ACHN (cell line): ENCODE measurements at regions not wholly inside any gene's neighbourhood (a gene's known extent, or its start where the extent isn't known, plus 50 kb on each side); places are given as distances from the start of the nearest gene placed in this dataset.
"Not testable (repeated sequence)": the region's sequence is repeated elsewhere in the genome, so short reads cannot be mapped to it uniquely, and the experiment has no call there.

Experiments used
- DNase-seq: peaks from one replicate; pipeline ENCODE4 v3.0.0-alpha.2; 2015
- in situ Hi-C: cut with HindIII; loops from 2 replicates; pipeline ENCODE4 v1.10.0; 2017; ENCODE audit warnings: low sequenced_read_pairs, low pct_ligation_motif_present, low pct_unique_long_range_greater_than_20kb

DNA sequence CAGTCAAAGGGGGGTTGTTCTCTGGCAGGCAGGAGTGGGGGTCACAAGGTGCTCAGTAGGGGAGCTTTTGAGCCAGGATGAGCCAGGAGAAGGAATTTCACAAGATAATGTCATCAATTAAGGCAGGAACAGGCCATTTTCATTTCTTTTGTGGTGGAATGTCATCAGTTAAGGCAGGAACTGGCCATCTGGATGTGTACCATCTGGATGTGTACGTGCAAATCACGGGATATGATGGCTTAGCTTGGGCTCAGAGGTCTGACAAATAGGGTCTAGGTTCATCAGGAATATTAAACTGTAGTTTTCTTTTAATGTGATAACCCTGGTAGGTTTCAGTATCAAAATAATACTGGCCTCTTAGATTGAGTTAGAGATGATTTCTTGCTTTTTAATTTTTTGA is 752.4 kb upstream of the ANO3 start:
- in situ Hi-C loops, DNase-seq: not testable (repeated sequence)

DNA sequence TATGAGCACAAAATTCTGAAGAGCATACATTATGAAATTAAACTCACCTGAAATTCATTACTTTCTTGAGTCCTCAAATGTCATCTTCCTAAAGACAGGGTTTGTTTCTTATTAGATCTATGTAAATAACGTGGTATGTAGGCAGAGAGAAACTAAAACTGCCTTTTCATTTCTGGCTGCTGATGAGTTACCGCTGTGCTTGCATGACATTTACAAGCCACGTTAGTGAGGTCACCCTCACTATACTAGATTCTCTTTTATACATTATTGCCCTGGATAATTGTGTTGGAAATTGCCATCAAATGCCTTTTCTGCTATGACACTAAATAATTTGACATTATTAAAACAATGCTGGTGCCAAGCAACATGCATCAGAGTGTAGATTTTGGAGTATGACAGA is 748.3 kb upstream of the ANO3 start:
- in situ Hi-C loops, result no loop called here
- no peak for DNase-seq

DNA sequence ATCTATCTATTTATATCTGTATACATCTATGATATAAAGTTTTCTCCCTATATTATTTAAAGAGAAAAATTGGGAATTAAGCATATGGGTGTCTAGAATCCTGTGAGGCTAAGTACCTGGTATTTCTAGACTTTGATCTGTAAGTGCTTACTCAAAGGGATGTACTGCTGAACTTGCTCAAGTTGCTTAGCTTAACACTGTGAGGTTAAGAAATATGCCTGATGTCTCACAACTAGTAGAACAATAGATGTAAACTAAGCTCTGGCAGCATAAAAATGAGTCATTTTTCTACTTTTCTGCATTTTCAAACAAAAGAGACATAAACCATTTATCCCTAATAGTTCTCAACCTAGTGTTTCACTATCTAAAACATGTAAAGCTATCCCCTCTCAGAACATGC is 744.4 kb upstream of the ANO3 start:
- in situ Hi-C loops, result no loop called here
- DNase-seq, result no peak

DNA sequence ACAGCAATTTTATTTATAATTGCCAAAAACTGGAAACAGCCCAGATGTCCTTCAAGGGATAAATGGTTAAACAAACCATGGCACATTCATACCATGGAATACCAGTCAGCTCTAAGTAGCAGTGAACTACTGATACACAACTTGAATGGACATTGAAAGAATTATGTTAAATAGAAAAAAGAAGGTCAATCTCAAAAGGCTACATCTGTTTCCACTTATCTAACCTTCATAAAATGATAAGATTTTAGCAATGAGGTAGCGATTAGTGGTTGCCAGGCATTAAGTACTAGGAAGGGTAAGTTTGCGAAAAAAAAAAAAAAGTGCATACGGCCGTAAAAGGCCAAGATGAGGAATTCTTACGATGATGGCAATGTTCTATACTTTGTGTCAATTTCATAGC is 738.7 kb upstream of the ANO3 start:
- in situ Hi-C loops, result no loop called here
- no peak for DNase-seq

DNA sequence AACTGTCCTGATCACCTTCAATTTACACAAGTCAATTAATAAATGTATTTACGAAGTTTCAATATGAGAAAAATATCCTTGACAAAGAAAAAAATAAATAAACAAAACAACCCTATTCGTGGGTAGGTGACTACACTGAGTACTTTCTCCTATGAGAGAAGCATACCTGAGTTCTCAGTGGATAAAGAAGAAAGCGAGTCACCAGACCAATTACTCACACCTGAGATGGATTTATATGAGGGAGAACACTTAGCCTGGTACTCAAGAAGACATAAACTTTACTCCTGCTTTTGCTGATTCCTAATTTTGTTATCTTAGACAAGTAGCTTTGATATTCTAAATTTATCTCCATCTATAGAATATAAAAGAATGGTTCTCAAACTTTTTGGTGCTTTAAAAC is 735.2 kb upstream of the ANO3 start:
- DNase-seq, result no peak
- in situ Hi-C loops, result no loop called here

DNA sequence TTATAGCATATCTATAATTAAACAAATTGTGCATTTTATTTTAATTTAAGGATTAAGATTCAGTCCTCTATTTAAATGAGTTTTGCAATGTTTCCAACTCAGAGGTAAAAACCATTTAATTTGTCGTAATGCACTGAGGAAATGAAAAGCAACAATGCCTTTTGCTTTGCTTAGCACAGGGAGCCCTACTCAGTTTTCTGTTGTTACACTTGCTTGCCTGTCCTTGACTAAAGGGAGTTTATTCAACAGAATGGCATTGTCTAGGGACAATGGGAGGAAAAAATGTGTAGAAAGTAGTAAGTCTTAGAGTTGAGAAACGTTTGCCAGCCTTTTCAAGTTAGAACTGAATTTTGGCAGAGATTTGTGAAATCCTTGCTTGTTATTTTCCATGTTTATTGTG is 734.2 kb upstream of the ANO3 start:
- no peak for DNase-seq
- in situ Hi-C loops, result no loop called here

DNA sequence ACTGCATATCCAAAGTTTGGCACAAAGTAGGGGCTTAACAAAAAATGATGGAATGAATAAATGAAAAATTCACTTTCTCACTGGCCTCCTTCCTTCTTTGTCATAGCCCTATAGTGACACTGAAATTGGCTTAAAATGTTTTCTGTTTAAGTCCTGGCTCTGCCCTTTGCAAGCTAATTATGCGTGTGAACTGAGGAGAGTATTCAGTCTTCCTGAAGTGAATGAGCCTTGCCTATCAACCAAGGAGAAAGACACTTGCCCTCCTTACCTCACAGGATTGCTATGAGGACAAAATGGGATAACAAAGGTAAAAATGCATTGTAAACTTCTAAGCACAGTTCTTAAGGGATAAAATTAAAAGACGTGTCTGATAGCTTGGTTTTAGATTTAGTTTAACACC is 729.8 kb upstream of the ANO3 start:
- in situ Hi-C loops, result no loop called here
- no peak for DNase-seq

DNA sequence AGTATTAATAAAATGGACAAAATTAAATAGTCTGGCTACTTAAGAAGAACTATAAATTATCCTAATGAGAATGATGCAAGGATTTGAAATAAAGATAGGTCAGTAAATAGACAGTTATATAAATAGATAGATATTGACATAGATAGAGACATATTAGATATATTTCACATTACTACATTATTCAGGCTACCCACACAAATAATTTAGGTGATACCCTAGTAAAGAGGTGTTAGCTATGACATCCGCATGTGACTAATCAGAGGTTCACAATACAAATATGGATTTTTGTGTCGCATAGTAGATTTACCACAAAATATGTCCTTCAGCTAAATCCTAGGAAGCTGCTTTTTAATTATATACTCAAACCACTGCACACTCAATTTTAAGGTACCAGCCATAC is 729.0 kb upstream of the ANO3 start:
- in situ Hi-C loops, result no loop called here
- DNase-seq, result no peak

DNA sequence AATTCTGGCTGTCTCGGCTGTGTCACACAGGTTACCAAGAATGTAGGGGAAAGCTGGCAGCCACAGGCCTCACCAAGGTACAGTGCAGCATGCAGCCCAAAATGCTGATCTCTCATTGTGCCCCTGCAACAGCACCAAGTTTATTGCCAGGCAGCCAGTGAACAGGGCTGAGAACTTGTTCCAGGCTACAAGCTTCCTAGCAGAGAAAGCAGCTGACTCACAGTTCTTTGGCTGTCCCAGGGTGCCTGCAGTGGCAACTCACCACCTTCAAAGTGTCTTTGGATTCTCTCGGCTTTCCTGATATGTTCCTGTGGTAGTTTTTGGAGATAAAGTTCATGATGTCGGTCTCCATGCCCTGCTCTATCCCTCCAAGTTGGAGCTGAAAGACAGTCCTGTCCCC is 719.1 kb upstream of the ANO3 start:
- in situ Hi-C loops, result no loop called here
- no peak for DNase-seq

DNA sequence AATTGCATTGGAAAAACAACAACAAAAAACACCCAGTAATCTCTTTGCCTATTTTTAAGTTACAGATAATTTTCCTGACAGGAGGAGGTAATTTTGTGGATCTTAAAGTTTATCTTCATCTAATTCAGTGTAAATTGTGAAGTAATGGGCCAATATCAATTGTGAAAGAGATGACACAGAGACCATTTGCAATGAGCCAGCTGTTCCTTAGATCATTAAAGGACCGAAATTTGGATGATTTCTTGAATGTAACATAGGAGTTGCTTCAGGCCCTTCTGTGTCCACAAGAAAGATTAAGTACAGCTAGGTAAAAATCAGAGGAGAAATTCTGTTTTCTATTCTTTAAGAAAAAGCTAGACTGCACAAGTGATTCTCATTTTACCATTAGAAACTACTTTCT is 718.5 kb upstream of the ANO3 start:
- in situ Hi-C loops, result no loop called here
- no peak for DNase-seq

DNA sequence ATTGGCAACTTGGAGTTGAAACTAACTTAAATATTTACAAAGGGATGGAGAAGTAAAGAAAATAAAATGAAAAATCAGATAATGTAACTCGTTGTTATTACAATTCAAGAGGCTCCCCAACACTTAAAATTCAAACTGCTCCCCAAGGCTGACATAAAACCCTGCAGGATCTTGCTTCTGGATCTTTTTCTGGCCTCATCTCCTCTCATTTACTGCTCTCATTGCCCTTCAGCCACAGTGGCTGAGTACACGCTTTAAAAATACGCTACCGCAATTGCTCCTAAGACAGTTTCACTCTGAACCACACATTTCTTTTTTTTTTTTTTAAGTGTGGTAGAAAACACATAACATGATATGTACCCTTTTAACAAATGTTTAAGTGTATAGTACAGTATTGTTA is 718.1 kb upstream of the ANO3 start:
- in situ Hi-C loops, result no loop called here

DNA sequence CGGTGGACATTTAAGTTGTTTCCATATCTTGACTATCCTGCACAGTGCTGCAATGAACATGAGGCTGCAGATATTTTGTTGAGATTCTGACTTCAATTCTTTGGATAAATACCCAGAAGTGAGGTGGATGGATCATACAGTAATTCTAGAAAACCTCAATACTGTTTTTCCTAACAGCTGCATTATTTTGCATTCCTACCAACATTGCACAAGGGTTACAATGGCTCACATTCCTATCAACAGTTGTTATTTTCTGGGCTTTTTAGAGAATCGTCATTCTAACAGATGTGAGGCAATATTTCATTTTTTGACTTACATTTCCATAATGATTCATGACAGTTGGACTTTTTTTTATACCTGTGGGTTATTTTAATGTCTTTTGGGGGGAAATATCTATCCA is 716.9 kb upstream of the ANO3 start:
- no peak for DNase-seq
- in situ Hi-C loops, result no loop called here

More for the DNA sequence above, 718.1 kb upstream of the ANO3 start:
- no peak for DNase-seq

DNA sequence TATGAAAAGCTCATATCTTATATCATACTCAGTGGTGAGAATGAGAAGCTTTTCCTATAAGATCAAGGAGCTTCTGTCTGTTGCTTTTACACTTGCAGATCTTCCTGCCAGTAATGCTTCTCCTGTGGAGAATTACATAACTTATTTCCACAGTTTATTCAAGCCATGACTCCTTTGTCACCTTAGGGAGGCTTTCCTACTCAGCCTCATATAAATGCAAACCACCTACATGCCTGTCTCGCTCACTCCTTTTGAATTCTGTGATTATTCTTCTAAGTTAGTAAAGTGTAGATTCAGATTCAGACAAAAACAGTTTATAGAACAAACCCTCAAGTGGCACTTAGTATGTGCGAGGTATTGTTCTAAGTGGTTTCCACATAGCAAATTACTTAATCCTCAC is 716.1 kb upstream of the ANO3 start:
- no peak for DNase-seq
- in situ Hi-C loops, result no loop called here

DNA sequence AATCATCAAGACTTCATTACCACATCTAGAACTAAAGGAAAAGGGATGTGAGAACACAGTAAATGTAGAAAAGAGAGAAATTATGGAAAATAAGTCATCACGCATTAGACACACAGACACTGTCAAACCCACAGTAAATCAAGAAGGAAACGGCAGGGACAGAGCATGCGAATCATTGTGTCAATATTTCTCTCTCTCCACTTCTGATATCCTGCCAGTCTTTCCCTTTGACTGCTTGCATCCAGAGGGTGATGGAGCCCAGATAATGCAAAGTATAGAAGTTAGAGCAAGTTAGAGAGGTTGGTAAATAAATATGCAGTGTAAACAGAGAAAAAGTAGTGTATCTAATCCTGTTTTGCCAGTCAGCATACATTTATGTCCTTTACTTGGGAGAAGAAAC is 706.8 kb upstream of the ANO3 start:
- in situ Hi-C loops, result no loop called here
- DNase-seq, result no peak

DNA sequence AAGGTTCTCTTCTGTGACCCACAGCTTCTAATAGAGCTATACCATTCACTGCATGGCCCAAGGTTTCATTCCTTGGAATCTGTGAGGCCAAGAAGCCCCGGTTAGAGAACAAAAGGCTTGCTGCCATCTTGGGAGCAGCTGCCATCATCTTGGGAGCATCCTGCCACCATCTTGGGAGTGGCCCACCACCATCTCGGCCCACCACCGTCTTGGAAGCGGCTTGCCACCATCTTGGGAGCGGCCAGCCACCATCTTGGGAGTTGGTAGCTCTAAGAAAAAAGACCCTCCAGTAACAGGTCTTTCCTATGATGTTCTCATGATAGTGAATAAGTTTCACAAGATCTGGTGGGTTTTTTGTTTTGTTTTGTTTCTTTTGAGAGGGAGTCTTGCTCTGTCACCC is 703.9 kb upstream of the ANO3 start:
- in situ Hi-C loops, result no loop called here
- no peak for DNase-seq

DNA sequence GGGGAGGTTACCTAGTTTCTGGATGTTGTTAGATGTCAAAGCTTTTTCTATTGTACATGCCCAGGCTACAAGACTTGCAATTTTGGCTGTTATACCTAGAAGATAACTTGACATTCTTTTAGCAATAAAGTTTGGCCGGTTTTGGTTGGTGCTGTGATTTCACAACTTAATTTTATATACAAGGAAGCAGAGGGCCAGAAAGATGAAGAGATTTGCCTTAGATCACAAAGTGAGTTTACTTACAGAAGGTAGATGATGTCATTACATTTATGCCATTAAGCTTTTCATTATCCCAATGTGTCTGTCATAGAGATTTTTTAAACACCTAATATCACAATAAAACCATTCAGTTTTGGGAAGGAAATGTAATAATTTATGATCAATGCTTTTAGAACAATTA is 698.7 kb upstream of the ANO3 start:
- in situ Hi-C loops, result no loop called here
- no peak for DNase-seq

DNA sequence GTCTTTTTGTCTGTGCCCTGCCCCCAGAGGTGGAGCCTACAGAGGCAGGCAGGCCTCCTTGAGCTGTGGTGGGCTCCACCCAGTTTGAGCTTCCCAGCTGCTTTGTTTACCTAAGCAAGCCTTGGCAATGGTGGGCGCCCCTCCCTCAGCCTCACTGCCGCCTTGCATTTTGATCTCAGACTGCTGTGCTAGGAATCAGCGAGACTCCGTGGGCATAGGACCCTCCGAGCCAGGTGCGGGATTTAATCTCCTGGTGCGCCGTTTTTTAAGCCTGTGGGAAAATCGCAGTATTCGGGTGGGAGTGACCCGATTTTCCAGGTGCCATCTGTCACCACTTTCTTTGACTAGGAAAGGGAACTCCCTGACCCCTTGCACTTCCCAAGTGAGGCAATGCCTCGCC is 682.7 kb upstream of the ANO3 start:
- DNase-seq, in situ Hi-C loops: not testable (repeated sequence)

DNA sequence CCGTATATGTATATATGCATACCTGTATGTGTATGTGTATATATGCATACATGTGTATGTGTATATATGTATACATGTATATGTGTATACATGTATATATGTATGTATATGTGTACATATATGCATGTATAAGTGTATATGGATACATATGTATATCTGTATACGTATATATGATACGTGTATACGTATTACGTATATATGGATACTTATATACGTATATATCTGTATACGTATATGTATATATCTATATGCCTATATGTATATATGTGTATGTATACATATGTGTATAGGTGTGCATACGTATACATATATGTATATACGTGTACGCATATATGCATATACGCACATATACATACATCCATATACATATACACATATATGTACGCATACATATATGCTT is 681.6 kb upstream of the ANO3 start:
- in situ Hi-C loops, result no loop called here
- no peak for DNase-seq

DNA sequence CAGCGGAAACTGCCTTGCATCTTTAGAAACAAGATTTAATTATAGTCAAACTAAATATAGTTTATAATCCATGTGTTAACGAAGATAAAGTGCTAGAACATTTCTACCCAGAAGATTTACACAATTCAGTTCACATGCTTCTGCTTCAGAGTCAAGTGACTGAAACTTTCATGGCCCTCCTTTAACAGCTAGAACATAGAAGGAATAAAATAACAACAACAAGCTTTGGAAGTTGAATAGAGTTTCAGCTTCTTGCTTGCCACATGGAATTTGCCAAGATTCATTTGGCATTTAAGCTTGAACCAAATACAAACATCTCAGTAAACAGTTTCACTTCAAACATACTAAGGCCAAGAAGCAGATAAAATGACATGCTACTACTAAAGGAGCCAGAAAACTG is 676.3 kb upstream of the ANO3 start:
- DNase-seq, result no peak
- in situ Hi-C loops, result no loop called here

DNA sequence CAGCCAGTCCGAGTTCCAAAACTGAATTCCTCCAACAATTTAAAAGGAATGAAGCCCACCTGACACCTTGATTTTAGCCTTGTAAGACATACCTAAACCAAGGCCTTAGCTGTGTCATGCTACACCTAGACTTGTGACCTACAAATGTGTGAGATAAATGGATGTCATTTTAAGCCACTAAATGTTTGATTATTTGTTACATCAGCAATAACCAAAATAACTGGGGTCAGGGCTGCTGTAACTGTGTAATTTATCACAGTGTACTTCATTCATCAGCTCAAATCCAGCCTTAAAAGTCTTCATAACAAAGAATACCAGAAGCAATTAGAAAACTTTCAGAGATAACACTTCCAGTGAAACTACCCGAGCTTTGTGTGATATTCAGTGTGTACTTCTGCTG is 673.0 kb upstream of the ANO3 start:
- no peak for DNase-seq
- in situ Hi-C loops, result no loop called here

DNA sequence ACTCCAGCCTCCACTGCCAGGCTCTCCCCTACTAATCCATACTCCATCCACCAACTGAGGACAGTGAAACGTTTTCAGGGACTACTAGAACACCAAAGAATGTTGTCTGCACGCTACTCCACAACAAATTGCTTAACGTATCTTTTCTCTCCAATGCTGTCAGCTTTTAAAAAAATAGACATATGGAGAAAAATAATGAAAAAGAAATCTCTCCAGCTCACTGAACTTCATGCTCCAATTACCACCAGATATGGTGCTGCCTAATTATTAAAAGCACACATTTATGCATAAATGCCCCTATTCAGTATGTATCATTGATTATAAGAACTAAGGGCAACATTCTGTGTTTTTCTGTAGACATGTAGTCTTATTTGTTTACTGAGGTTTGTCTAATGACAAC is 672.2 kb upstream of the ANO3 start:
- no peak for DNase-seq
- in situ Hi-C loops, result no loop called here

DNA sequence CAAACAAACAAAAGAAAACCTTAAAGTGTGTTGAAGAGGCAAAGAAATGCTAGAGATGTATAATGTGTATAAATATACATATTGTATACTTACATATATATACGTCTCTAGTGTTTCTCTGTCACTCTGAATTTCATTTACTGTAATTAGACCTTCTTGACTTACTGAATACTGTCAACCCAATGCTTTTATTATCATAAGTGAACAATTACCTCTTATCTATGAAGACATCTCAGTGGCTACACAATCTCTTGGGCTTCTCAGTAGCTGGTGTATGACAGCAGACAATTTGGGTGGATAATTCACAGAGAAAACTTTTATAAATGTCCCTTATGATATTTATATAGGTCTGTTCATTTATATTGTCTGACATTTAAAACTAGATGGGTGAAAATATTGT is 664.1 kb upstream of the ANO3 start:
- in situ Hi-C loops, result no loop called here
- DNase-seq, result no peak
